HUES48 (cell line): ENCODE measurements at regions not wholly inside any gene's neighbourhood (a gene's known extent, or its start where the extent isn't known, plus 50 kb on each side); places are given as distances from the start of the nearest gene placed in this dataset.

ENCODE experiments used
- H3K27ac ChIP-seq: one replicate; pipeline ENCODE4 v1.7.0; 2013; ENCODE audit warnings: low read depth, low read length, inconsistent platforms
- H3K27me3 ChIP-seq: 2 replicates; pipeline ENCODE4 v1.6.1; 2013; ENCODE audit warnings: mild to moderate bottlenecking, low read length; ENCODE audit not compliant: control insufficient read depth, insufficient read depth
- H3K36me3 ChIP-seq: 2 replicates; pipeline ENCODE4 v1.6.1; 2013; ENCODE audit warnings: low read length; ENCODE audit not compliant: control insufficient read depth, insufficient read depth
- H3K4me1 ChIP-seq: 2 replicates; pipeline ENCODE4 v1.6.1; 2013; ENCODE audit warnings: mild to moderate bottlenecking, low read length; ENCODE audit not compliant: control insufficient read depth, insufficient read depth
- H3K4me3 ChIP-seq: 2 replicates; pipeline ENCODE4 v1.5.1; 2013; ENCODE audit warnings: mild to moderate bottlenecking, low read depth, low read length
- H3K9ac ChIP-seq: 2 replicates; pipeline ENCODE4 v1.6.1; 2013; ENCODE audit warnings: mild to moderate bottlenecking, low read depth, low read length, moderate library complexity
- H3K9me3 ChIP-seq: 2 replicates; pipeline ENCODE4 v1.6.1; 2013; ENCODE audit warnings: low read length; ENCODE audit not compliant: control insufficient read depth, insufficient read depth

DNA sequence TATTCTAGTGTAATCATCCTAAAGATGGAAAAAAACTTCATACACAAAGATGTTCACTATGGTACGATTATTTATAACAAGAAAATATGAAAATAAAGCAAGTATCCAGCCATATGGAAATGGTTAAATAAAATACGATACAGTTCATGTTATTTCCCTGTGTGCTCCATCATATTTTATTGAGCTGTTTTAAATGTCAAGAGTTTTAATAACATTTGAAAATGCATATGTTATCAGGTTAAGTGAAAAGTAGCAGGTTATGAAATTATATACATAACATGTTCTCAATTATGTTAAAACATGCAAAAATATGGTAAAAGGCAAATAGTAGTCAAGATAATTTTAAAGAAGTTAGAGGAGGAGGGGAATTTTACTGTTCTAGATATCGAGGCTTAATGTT, 192.0 kb downstream of the HNRNPD start:
- H3K27me3 ChIP-seq: no peaks in the 10 kb centered on the region
- no peaks in the 10 kb centered on the region for H3K4me1 ChIP-seq
- no peaks in the 10 kb centered on the region for H3K36me3 ChIP-seq
- H3K9ac ChIP-seq: no peak overlapping the region
- H3K27ac ChIP-seq: no peak overlapping the region
- H3K4me3 ChIP-seq: no peak overlapping the region
- H3K9me3 ChIP-seq: no peaks in the 10 kb centered on the region

DNA sequence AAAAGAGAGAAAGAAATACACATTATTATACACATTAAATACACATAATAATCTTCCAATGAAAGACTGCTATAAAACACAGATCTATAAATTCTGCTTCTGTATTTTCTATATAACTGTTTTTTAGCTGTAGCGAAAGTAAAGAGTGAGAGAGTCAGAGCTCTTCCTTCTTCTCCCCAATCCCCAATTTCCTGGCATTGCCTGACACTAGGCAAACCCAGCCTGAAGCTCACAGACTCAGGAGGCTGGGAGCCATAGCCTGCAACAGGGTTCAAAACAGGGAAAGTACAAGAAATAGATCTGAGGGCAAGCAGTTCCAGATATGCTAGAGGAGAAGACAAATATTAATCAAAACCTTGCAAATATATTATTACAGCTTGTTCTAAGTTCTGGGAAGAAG, 201.6 kb downstream of the HNRNPD start:
- H3K4me1 ChIP-seq: no peaks in the 10 kb centered on the region
- no peaks in the 10 kb centered on the region for H3K36me3 ChIP-seq
- no peaks in the 10 kb centered on the region for H3K27me3 ChIP-seq
- H3K4me3 ChIP-seq: no peak overlapping the region
- H3K9ac ChIP-seq: no peak overlapping the region
- H3K9me3 ChIP-seq: peaks cover 9% of the 10 kb centered on the region; the same call in 1 of the 2 replicates
- H3K27ac ChIP-seq: no peak overlapping the region

DNA sequence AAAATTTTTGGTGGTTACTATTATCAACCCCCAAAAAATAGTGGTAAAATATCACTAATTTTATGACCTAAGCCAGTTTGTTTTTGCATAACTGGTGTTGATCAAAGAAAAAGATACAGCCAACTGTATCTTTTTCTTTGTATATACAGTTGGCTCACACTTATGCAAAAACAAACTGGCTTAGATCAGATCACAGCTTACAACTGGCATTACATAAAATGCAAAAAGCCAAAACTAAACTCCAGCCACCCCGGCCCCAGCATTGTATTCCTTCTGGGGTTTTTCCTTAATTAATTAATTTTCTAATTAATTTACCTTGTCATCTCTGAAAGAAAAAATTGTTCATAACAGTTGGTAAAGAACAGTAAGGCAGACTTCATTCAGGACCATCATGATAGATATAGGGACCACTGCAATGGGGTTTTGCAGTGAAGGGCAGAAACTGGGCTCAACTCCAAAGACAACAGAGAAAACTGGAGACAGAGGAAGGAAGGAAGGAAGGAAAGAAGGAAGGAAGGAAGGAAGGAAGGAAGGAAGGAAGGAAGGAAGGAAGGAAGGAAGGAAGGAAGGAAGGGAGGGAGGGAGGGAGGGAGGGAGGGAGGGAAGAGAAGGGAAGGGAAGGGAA, 202.1 kb downstream of the HNRNPD start:
- H3K27me3 ChIP-seq: no peaks in the 10 kb centered on the region
- no peak overlapping the region for H3K4me3 ChIP-seq
- no peak overlapping the region for H3K27ac ChIP-seq
- no peak overlapping the region for H3K9ac ChIP-seq
- H3K9me3 ChIP-seq: peaks cover 9% of the 10 kb centered on the region; the same call in 1 of the 2 replicates
- no peaks in the 10 kb centered on the region for H3K4me1 ChIP-seq
- H3K36me3 ChIP-seq: no peaks in the 10 kb centered on the region

DNA sequence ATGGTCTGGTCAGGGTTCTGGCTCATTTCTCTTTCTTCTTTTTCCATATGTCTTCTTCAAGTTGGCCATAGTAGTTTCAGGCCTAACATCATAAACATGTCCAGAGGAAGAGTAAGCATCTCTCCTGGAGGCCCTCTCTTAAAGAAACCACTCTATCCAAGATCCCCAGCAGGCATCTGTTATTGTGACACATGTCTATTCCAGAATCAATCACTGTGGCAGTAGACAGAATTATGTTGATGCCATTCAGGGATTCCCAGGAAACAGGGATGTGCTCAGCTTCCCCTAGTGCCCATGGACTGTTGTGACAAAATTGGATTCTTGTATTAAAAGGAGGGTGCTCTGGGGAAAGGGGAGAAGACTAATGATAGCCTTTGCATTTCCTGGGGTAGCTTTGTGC, 224.0 kb downstream of the HNRNPD start:
- no peak overlapping the region for H3K4me3 ChIP-seq
- H3K27me3 ChIP-seq: no peaks in the 10 kb centered on the region
- H3K36me3 ChIP-seq: no peaks in the 10 kb centered on the region
- no peaks in the 10 kb centered on the region for H3K4me1 ChIP-seq
- H3K9ac ChIP-seq: no peak overlapping the region
- H3K9me3 ChIP-seq: no peaks in the 10 kb centered on the region
- H3K27ac ChIP-seq: no peak overlapping the region

DNA sequence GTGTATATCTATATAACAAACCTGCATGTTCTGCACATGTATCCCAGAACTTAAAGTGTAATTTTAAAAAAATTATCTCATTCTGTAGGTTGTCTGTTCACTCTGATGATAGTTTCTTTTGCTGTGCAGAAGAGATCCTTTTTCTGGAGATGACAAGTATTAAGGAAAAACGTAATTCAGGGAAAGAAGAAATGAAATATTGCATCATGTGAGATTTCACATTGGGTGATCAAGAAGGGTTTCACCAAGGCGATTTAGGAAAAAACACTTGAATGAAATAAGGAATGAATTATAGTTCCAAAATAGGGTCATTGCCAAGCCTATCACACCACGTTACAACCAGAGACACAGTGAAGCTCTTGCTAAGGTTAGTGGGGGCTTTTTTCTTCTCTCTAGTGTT, 227.9 kb downstream of the HNRNPD start:
- H3K9me3 ChIP-seq: no peaks in the 10 kb centered on the region
- no peaks in the 10 kb centered on the region for H3K36me3 ChIP-seq
- no peak overlapping the region for H3K9ac ChIP-seq
- peaks cover 6% of the 10 kb centered on the region; the same call in 1 of the 2 replicates for H3K27me3 ChIP-seq
- no peak overlapping the region for H3K4me3 ChIP-seq
- no peak overlapping the region for H3K27ac ChIP-seq
- no peaks in the 10 kb centered on the region for H3K4me1 ChIP-seq

DNA sequence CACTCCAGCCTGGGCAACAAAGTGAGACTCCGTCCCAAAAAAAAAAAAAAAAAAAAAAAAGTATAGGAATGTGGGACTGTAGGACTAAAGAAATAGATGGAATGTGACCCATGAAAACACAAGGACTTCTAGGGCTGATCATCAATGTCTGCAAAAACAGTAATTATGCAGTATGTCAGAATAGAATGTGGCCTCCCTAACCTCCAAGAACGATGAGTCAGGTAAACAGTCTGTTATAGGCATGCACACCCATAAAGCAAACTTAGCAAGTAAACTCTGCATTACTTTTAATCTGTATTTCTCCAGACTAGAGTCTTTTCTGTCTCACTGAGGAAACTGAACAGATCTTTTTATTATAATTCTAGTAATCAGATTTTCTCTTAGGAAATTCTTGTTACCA, 233.4 kb downstream of the HNRNPD start:
- Histone ChIP-seq H3K4me1 (no peaks in the 10 kb centered on the region), H3K9me3 (no peaks in the 10 kb centered on the region), H3K27me3 (peaks cover 6% of the 10 kb centered on the region; the same call in 1 of the 2 replicates), H3K27ac (no peak overlapping the region), H3K36me3 (no peaks in the 10 kb centered on the region), H3K4me3 (no peak overlapping the region), H3K9ac (no peak overlapping the region)

DNA sequence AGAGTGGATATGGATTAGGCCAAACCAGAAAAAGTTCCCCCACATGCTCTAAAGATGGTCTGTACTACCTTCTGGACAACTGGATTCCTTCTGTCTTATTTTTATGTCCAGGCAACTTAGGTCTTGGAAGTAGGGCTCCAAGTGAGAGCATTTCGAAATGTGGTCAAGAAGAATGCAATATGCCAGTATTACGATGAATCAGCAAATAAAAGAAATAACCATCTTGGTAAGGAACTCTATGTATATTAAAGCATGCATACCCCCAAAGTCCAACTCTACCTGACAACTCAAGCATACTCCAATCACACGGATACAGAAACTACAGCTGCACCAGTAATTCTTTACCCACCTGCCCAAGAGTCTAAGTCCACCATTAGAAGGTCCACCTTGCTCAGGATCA, 234.5 kb downstream of the HNRNPD start:
- H3K9me3 ChIP-seq: no peaks in the 10 kb centered on the region
- H3K4me3 ChIP-seq: no peak overlapping the region
- H3K27ac ChIP-seq: no peak overlapping the region
- H3K9ac ChIP-seq: no peak overlapping the region
- H3K4me1 ChIP-seq: no peaks in the 10 kb centered on the region
- peaks cover 3% of the 10 kb centered on the region; the same call in 1 of the 2 replicates for H3K27me3 ChIP-seq
- H3K36me3 ChIP-seq: no peaks in the 10 kb centered on the region

DNA sequence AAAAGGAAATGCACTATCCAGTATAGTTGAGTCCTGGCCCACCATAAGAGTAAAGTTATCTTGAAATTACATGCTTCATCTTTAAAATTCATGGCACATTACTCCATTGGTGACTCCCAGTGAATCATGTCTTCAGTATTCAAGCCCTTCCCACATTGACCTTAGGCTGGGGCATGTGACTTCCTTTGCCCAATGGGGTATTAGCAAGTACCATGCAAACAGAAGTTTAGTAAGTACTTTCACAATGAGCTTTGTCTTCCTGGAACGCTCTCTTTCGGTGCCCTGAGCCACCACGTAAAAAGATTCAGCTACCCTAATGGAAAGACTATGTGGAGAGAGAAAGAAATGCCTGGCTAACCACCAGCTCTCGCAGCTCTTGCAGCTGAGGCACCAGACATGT, 235.4 kb downstream of the HNRNPD start:
- Histone ChIP-seq H3K36me3 (no peaks in the 10 kb centered on the region), H3K9me3 (no peaks in the 10 kb centered on the region), H3K4me1 (no peaks in the 10 kb centered on the region), H3K27ac (no peak overlapping the region), H3K9ac (no peak overlapping the region), H3K27me3 (no peaks in the 10 kb centered on the region; the same call in 1 of the 2 replicates), H3K4me3 (no peak overlapping the region)

DNA sequence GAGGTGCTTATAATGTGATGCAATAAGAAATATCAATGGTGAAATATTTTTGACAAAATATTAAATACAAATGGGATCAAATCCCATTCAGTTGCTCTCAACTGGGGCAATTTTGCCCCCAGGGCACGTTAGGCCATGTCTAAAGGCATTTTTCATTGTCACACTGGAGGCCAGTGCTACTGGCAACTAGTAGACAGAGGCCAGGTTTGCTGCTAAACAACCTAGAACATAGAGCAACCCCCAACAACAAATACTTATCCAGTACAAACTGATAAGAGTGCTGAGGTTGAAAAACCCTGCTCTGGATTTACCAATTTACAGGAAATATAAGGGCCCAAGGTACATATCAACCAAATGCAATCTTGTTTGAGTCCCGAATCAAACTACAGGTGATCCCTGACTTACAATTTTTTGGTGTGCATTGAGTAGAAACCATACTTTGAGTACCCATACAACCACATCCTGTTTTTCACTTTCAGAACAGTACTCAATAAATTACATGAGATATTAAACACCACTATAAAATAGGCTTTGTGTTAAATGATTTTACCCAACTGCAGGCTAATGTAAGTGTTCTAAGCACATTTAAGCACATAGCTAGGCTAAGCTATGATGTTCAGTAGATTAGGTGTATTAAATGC, 237.5 kb downstream of the HNRNPD start:
- Histone ChIP-seq H3K27ac (no peak overlapping the region), H3K4me1 (no peaks in the 10 kb centered on the region), H3K36me3 (no peaks in the 10 kb centered on the region), H3K9me3 (no peaks in the 10 kb centered on the region), H3K27me3 (no peaks in the 10 kb centered on the region; the same call in 1 of the 2 replicates), H3K4me3 (no peak overlapping the region), H3K9ac (no peak overlapping the region)

DNA sequence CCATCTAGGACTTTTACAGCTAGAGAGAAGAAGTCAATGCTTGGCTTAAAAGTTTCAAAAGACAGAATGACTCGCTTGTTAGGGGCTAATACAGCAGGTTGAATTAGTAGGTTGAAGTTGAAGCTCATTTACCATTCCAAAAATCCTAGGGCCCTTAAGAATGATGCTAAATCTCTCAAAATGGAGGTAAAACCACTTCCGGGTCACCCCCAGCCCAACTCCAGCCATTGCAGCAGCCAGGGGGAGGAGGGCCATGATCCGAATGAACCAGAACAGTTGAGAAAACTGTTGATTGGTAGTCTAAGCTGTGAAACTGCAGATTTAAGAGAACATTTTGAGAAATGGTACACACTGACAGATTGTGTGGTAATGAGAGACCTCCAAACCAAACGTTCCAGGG, 245.4 kb downstream of the HNRNPD start:
- H3K9me3 ChIP-seq: no peaks in the 10 kb centered on the region
- H3K27me3 ChIP-seq: no peaks in the 10 kb centered on the region
- H3K4me3 ChIP-seq: no peak overlapping the region
- H3K4me1 ChIP-seq: no peaks in the 10 kb centered on the region
- no peak overlapping the region for H3K27ac ChIP-seq
- H3K9ac ChIP-seq: no peak overlapping the region
- no peaks in the 10 kb centered on the region for H3K36me3 ChIP-seq

DNA sequence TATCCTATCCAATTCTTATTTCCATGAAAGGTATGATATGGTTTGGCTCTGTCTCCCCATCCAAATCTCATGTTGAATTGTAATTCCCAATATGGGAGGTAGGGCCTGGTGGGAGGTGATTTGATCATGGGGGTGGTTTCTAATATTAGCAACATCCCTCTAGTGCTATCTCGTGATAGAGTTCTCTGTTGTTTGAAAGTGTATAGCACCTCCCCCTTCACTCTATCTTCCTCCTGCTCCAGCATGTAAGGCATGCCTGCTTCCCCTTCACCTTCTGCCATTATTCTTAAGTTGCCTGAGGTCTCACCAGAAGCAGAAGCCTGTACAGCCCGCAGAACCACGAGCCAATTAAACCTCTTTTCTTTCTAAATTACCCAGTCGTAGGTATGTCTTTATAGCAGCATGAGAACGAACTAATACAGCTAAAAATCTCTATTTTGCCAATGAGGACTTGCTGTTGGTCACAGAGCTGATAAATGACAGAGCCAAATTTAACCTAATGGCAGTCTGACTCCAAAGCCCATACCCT, 247.2 kb downstream of the HNRNPD start:
- Histone ChIP-seq H3K27ac (no peak overlapping the region), H3K9ac (no peak overlapping the region), H3K27me3 (no peaks in the 10 kb centered on the region), H3K4me1 (no peaks in the 10 kb centered on the region), H3K4me3 (no peak overlapping the region), H3K36me3 (no peaks in the 10 kb centered on the region), H3K9me3 (no peaks in the 10 kb centered on the region)
